ENCODE measurements at regions not wholly inside any gene's neighbourhood (a gene's known extent, or its start where the extent isn't known, plus 50 kb on each side); places are given as distances from the start of the nearest gene placed in this dataset.

DNA sequence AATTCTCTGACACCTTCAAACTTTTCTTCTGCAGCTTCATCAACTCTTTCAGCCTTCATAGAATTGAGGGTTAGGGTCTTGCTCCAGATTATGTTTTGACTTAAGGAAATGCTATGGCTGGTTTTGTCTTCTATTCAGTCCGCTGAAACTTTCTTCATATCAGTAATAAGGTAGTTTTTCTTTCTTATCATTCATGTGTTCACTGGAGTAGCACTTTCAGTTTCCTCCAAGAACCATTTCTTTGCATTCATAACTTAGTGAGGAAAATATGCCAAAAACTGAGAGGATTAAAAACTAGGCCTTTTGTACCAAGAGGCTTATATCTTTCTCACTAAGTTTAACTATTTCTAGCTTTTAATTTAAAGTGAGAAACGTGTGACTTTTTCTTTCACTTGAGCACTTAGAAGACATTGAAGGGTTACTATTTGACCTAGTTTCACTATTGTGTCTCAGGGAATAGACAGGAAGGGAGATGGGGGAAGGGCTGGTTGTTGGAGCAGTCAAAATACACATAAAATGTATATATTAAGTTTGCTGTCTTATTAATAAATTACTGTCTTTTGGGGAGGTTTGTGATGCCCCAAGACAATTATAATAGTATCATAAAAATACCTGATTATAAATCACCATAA lies 1110.1 kb downstream of the TBL1XR1 start:
- no peak overlapping the region for H3K27ac Mint-ChIP-seq
- H3K27me3 Mint-ChIP-seq, result no peaks in the 10 kb centered on the region
- H3K9me3 Mint-ChIP-seq, result no peaks in the 10 kb centered on the region
- no peak overlapping the region for H3K4me3 Mint-ChIP-seq
- no peak for DNase-seq
- H3K4me1 Mint-ChIP-seq, result no peaks in the 10 kb centered on the region
- H3K36me3 Mint-ChIP-seq (ENCODE audit: low read depth), result no peaks in the 10 kb centered on the region
- ChIA-PET CTCF (no interaction called here), POLR2A (no interaction called here)

DNA sequence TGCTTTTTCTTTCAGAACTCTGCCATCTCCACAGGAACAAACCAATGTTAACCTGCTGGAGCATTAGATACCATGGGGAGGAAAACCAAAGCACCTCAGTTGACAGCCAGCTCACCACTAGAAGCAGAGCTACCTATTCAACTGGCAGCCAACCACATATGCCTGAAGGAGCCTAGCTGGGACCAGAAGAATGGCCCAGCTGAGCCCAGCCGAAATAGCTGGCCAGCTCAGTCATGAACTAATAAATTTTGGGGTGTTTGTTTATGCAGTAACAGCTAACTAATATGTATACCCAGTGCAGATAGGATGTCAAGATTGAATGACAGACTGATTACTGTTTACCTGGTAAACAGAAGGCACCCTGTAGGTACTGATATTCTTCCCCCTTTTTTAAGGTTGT lies 1117.5 kb downstream of the TBL1XR1 start:
- no peaks in the 10 kb centered on the region for H3K4me1 Mint-ChIP-seq
- no peaks in the 10 kb centered on the region for H3K36me3 Mint-ChIP-seq (ENCODE audit: low read depth)
- CTCF ChIA-PET, result no interaction called here
- H3K27me3 Mint-ChIP-seq, result no peaks in the 10 kb centered on the region
- POLR2A ChIA-PET, result no interaction called here
- no peak overlapping the region for H3K27ac Mint-ChIP-seq
- no peak overlapping the region for H3K4me3 Mint-ChIP-seq
- H3K9me3 Mint-ChIP-seq, result peaks cover 6% of the 10 kb centered on the region
- DNase-seq, result no peak

DNA sequence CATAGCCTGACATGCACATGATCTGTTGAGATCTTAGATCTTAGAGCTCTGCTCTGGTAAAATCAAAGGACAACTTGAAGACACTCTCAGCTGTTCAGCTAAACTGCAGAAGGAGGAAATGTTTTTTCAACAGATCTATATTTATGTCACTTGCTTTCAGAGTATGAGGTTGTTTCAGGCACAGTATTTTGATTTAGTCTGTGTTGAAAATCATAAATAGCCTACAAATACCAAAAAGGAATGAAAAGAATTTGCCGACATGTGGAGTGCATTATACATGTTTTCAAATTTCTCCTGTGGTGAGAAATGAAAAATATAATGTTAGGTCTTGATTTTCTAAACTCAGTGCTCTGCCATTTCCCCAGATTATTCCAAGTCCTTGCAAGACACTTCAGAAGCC lies 1118.4 kb downstream of the TBL1XR1 start:
- Mint-ChIP-seq H3K27ac (no peak overlapping the region), H3K4me1 (no peaks in the 10 kb centered on the region), H3K36me3 (ENCODE audit: low read depth) (no peaks in the 10 kb centered on the region), H3K27me3 (no peaks in the 10 kb centered on the region), H3K4me3 (no peak overlapping the region), H3K9me3 (peaks cover 6% of the 10 kb centered on the region)
- no peak for DNase-seq
- POLR2A ChIA-PET, result no interaction called here
- CTCF ChIA-PET, result no interaction called here

DNA sequence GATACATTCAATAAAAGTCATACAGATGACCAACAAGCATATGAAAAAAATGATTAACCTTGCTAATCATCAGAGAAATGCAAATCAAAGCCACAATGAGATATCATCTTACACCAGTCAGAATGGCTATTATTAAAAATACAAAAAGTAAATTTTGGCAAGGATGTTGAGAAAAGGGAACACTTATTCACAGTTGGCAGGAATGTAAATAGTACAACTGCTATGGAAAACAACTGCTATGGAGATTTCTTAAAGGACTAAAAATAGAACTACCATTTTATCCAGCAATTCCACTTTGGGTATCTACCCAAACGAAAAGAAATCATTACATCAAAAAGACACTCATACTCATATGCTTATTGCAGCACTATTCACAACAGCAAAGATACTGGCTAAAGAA lies 1121.8 kb downstream of the TBL1XR1 start:
- no peak overlapping the region for H3K27ac Mint-ChIP-seq
- no peak for DNase-seq
- no peaks in the 10 kb centered on the region for H3K27me3 Mint-ChIP-seq
- POLR2A ChIA-PET, result no interaction called here
- peaks cover 2% of the 10 kb centered on the region for H3K9me3 Mint-ChIP-seq
- CTCF ChIA-PET, result no interaction called here
- no peaks in the 10 kb centered on the region for H3K4me1 Mint-ChIP-seq
- no peaks in the 10 kb centered on the region for H3K36me3 Mint-ChIP-seq (ENCODE audit: low read depth)
- H3K4me3 Mint-ChIP-seq, result no peak overlapping the region

DNA sequence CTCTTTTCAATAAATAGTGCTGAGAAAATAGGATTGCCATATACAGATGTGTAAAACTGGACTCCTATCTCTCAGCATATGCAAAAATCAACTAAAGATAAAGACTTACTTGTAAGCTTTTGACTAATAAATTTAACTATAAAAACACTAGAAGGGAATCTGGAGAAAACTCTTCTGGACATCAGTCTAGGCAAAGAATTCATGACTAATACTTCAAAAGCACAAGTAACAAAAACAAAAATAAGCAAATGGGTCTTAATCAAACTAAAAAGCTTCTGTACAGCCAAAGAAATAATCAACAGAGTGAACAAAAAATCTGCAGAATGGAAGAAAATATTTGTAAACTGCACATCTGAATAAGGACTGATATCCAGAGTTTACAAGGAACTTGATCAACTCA lies 1122.2 kb downstream of the TBL1XR1 start:
- H3K9me3 Mint-ChIP-seq, result peaks cover 2% of the 10 kb centered on the region
- no peak overlapping the region for H3K4me3 Mint-ChIP-seq
- no peak for DNase-seq
- ChIA-PET POLR2A (no interaction called here), CTCF (no interaction called here)
- no peak overlapping the region for H3K27ac Mint-ChIP-seq
- no peaks in the 10 kb centered on the region for H3K36me3 Mint-ChIP-seq (ENCODE audit: low read depth)
- no peaks in the 10 kb centered on the region for H3K27me3 Mint-ChIP-seq
- no peaks in the 10 kb centered on the region for H3K4me1 Mint-ChIP-seq

DNA sequence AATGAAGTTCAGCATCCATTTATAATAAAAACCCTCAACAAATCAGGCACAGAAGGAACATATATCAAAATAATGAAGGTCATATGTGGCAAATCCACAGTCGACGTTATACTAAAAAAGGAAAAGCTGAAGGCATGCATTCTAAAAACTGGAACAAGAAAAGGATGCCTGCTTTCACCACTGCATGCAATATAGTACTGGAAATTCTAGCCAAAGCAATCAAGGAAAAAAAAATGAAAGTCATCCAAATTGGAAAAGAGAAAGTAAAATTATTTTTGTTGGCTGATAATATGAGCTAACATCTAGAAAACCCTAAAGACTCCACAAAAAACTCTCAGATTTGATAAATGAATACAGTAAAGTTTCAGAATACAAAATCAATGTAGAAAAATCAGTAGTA lies 1123.2 kb downstream of the TBL1XR1 start:
- Mint-ChIP-seq H3K27me3 (no peaks in the 10 kb centered on the region), H3K36me3 (ENCODE audit: low read depth) (no peaks in the 10 kb centered on the region), H3K9me3 (peaks cover 2% of the 10 kb centered on the region), H3K4me3 (no peak overlapping the region), H3K4me1 (no peaks in the 10 kb centered on the region), H3K27ac (no peak overlapping the region)
- ChIA-PET CTCF (no interaction called here), POLR2A (no interaction called here)
- DNase-seq, result no peak

DNA sequence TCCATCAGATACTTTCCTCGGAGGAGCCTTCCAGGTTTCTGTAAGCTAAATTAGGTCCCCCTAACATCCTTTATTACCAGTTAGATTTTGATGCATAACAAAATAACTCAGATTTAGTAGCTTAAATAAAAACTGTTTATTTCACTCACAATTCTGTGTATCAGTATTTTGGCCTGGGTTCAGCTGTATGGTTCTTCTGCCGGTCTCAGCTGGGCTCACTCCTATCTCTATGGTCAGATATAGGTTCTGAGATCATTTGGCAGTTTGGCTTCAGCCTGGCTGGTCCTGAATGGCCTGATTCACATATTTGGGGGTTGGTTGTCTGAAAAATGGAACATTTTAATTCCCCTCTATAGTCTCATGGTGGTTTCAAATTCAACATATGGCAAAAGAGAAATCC lies 1125.3 kb downstream of the TBL1XR1 start:
- no peak for DNase-seq
- no peaks in the 10 kb centered on the region for H3K36me3 Mint-ChIP-seq (ENCODE audit: low read depth)
- ChIA-PET POLR2A (no interaction called here), CTCF (no interaction called here)
- no peaks in the 10 kb centered on the region for H3K27me3 Mint-ChIP-seq
- H3K9me3 Mint-ChIP-seq, result no peaks in the 10 kb centered on the region
- no peak overlapping the region for H3K4me3 Mint-ChIP-seq
- no peak overlapping the region for H3K27ac Mint-ChIP-seq
- H3K4me1 Mint-ChIP-seq, result no peaks in the 10 kb centered on the region

DNA sequence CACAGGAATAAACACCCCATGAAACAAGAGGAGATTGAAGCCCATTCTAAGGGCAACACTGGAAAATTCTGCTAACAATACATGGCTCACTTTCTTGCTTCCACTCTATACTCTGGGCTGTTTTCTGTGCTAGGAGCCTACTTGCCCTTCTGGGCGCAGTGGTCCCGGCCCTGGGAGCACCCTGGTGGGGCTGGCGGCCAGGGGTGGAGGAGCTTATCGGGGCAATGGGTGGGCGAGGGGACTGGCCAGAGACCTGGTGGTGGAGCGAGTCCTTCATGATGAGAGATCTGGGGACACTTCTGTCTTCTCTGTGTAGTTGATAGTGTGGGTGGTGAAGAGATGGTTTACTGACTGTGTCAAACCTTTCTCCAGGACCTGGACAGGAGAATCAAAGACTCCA lies 1128.5 kb downstream of the TBL1XR1 start:
- CTCF ChIA-PET, result no interaction called here
- no peak for DNase-seq
- H3K4me1 Mint-ChIP-seq, result no peaks in the 10 kb centered on the region
- no peaks in the 10 kb centered on the region for H3K36me3 Mint-ChIP-seq (ENCODE audit: low read depth)
- POLR2A ChIA-PET, result no interaction called here
- no peaks in the 10 kb centered on the region for H3K27me3 Mint-ChIP-seq
- H3K27ac Mint-ChIP-seq, result no peak overlapping the region
- no peaks in the 10 kb centered on the region for H3K9me3 Mint-ChIP-seq
- no peak overlapping the region for H3K4me3 Mint-ChIP-seq

DNA sequence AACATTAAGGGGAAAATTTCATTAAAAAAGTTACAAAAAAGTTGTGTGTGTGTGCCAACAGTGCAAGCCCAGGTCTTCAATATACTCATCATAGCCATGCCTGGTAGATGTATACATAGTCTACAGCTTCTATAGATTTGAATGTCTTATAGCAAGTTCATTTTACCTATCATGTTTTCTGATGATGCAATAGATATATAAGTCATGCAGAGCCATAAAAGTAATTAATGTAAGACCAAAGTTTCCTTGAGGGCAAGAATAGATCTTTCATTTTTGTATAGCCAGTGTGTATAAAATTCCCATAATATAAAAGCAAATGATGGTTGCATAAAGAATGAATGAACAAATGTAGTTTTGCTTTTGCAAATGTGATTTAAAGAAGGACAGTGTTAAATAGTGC lies 1138.4 kb downstream of the TBL1XR1 start:
- Mint-ChIP-seq H3K4me1 (no peaks in the 10 kb centered on the region), H3K9me3 (no peaks in the 10 kb centered on the region), H3K27me3 (no peaks in the 10 kb centered on the region), H3K27ac (no peak overlapping the region), H3K4me3 (no peak overlapping the region), H3K36me3 (ENCODE audit: low read depth) (no peaks in the 10 kb centered on the region)
- ChIA-PET POLR2A (no interaction called here), CTCF (no interaction called here)
- DNase-seq, result no peak

DNA sequence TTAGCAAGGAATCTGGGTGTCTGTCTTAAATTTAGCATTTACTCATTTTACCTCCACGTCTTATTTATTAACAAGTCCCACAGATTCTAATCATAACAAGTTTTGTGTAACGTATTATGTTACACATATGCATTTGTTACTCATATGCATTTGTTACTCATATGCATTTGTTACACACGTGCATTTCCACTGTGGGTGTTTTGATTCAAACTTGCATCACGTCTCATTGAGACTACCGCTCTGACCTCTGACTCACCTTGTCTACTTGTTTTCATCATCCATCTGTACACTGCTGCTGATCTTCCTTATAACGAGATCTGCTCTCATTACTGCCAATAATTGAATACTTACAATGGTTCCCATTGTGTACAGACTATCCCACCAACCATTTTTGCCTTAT lies 1141.4 kb downstream of the TBL1XR1 start:
- Mint-ChIP-seq H3K4me3 (no peak overlapping the region), H3K36me3 (ENCODE audit: low read depth) (no peaks in the 10 kb centered on the region), H3K4me1 (no peaks in the 10 kb centered on the region), H3K9me3 (no peaks in the 10 kb centered on the region), H3K27ac (no peak overlapping the region), H3K27me3 (no peaks in the 10 kb centered on the region)
- no peak for DNase-seq
- CTCF ChIA-PET, result no interaction called here
- POLR2A ChIA-PET, result no interaction called here

DNA sequence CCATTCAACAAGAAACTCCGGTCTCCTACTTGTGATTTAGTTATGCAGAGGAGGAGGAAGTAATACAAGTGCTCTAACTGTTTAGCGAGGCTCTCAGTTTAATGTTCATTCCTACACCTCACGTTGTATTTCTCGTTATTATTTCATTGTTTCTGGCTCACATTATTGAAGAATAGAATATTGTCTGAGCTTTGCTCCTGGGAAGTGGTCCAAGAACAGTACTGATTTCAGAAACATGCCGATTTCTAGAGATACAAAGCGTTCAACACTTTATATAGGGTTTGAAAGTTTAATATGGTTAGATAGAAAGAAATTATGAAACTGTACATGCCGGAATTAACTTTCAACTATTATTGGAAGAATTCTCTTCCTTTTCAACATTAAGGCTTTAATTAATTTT lies 1145.5 kb downstream of the TBL1XR1 start:
- no peak for DNase-seq
- Mint-ChIP-seq H3K36me3 (ENCODE audit: low read depth) (no peaks in the 10 kb centered on the region), H3K9me3 (no peaks in the 10 kb centered on the region)

DNA sequence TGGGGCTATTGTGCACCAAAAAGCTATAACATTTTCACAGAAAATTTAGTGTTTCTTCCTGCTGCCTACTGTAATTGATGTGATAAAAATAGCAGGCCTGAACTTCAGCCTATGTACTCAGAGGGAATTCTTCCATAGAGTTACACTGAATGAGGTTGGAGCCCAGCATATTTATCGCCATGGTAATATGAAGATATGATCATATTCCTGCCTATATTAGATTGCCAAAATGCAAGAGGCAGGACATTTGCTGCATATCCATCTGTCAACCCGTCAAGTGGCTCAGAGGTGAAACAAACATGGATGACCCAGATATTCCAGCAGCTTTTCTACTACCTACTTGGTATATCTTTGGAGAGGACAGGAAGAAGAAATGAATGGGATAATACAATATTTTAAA lies 1150.6 kb downstream of the TBL1XR1 start:
- Mint-ChIP-seq H3K9me3 (peaks cover 5% of the 10 kb centered on the region), H3K27ac (no peak overlapping the region), H3K4me1 (no peaks in the 10 kb centered on the region), H3K36me3 (ENCODE audit: low read depth) (no peaks in the 10 kb centered on the region), H3K27me3 (no peaks in the 10 kb centered on the region), H3K4me3 (no peak overlapping the region)
- DNase-seq, result no peak
- POLR2A ChIA-PET, result no interaction called here
- CTCF ChIA-PET, result no interaction called here

More for the DNA sequence above, 1145.5 kb downstream of the TBL1XR1 start:
- Mint-ChIP-seq H3K4me1 (no peaks in the 10 kb centered on the region), H3K27ac (no peak overlapping the region), H3K4me3 (no peak overlapping the region), H3K27me3 (no peaks in the 10 kb centered on the region)
- POLR2A ChIA-PET, result no interaction called here
- CTCF ChIA-PET, result no interaction called here

DNA sequence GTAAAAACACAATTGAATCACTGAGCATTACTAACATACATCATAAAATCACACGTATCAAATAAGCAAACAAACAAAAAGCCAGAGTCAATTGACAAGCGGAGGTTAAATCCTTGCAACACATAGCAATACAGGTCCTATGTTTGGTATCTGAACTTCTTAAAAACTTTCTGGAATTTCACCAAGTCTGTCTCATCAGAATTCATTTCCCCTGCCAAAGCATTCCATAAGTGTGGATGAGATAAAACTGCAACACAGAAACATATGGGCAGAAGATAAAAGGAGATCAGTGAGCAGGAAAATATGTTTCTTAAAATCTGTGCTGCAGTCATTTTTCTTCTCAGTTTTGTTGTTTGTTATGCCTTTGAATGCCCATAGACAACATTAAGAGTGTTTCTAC lies 1155.5 kb downstream of the TBL1XR1 start:
- H3K4me3 Mint-ChIP-seq, result no peak overlapping the region
- H3K9me3 Mint-ChIP-seq, result peaks cover 9% of the 10 kb centered on the region
- no peaks in the 10 kb centered on the region for H3K36me3 Mint-ChIP-seq (ENCODE audit: low read depth)
- no peaks in the 10 kb centered on the region for H3K27me3 Mint-ChIP-seq
- no peaks in the 10 kb centered on the region for H3K4me1 Mint-ChIP-seq
- no peak overlapping the region for H3K27ac Mint-ChIP-seq
- POLR2A ChIA-PET, result no interaction called here
- DNase-seq, result no peak
- CTCF ChIA-PET, result no interaction called here

DNA sequence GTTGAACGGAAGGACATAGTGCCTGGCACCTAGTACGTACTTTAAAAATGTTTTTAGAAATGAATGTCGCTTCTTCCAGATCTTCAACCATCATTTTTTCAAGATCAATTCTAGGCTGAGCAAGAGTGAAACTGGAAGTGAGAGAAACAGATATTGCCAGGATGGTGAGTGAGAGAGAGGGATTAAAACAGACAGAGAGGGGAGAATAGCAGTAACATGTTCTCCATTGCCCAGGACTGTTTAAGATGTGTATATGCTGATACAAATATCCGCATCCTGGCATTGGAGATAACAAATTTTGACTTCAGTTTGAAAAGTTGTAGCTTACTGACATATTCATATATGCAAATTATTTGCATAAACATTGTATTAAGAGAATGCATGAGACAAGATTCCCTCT lies 1156.1 kb downstream of the TBL1XR1 start:
- CTCF ChIA-PET, result no interaction called here
- Mint-ChIP-seq H3K27me3 (no peaks in the 10 kb centered on the region), H3K36me3 (ENCODE audit: low read depth) (no peaks in the 10 kb centered on the region), H3K27ac (no peak overlapping the region), H3K9me3 (peaks cover 10% of the 10 kb centered on the region), H3K4me3 (no peak overlapping the region), H3K4me1 (no peaks in the 10 kb centered on the region)
- POLR2A ChIA-PET, result no interaction called here
- no peak for DNase-seq

DNA sequence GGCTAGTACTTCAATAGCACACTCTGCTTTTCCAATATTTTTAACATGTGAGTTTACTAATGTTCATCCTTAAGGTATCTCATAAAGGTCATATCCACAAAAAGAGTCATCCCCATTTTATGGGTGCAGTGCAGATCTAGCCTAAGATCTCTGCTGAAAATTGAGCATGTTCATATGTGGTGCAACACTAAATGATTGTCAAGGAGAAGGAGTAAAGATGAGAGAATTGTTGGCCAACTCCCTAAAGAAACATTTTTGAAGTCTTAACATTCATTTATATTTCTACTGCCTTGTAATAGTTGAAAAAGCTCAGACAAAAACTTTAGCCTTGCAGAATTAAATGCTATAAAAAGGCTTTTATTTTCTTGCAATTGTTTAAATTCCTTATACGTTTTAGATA lies 1159.6 kb downstream of the TBL1XR1 start:
- ChIA-PET CTCF (no interaction called here), POLR2A (no interaction called here)
- H3K4me1 Mint-ChIP-seq, result no peaks in the 10 kb centered on the region
- H3K9me3 Mint-ChIP-seq, result peaks cover 10% of the 10 kb centered on the region
- no peak overlapping the region for H3K4me3 Mint-ChIP-seq
- H3K27me3 Mint-ChIP-seq, result no peaks in the 10 kb centered on the region
- no peak for DNase-seq
- no peak overlapping the region for H3K27ac Mint-ChIP-seq
- no peaks in the 10 kb centered on the region for H3K36me3 Mint-ChIP-seq (ENCODE audit: low read depth)
